Adrenal gland (tissue), 9 donors: ENCODE measurements at regions not wholly inside any gene's neighbourhood (a gene's known extent, or its start where the extent isn't known, plus 50 kb on each side); places are given as distances from the start of the nearest gene placed in this dataset.

Experiments
- DNase-seq, 7 donors: peaks; one replicate each; pipeline ENCODE4 v3.0.0-alpha.2; 2019 to 2020
- H3K27ac ChIP-seq, 5 donors: fragments of 200-600 bp; sonication (generic) in 4 of 5; 1 replicate in 3 of 5; 2 replicates in 2 of 5; pipeline versions ENCODE4 v1.5.1 to v1.8.0; 2016 to 2020; ENCODE audit warnings: mild to moderate bottlenecking in 1 of 5
- H3K27me3 ChIP-seq: fragments of 200-600 bp; 2 replicates; pipeline ENCODE4 v1.8.0; 2021
- H3K36me3 ChIP-seq, 2 donors: fragments of 200-600 bp; replicated peaks in 1 of 2; 1 replicate in 1 of 2; 2 replicates in 1 of 2; pipeline versions ENCODE4 v1.5.1 to v1.8.0; 2018 to 2022
- H3K4me1 ChIP-seq, 2 donors: fragments of 200-600 bp; replicated peaks in 1 of 2; 1 replicate in 1 of 2; 2 replicates in 1 of 2; pipeline versions ENCODE4 v1.5.1 to v1.8.0; 2018 to 2021
- H3K4me3 ChIP-seq, 4 donors: fragments of 200-600 bp; sonication (generic) in 3 of 4; one replicate each; pipeline ENCODE4 v1.5.1; 2016 to 2018
- H3K9me3 ChIP-seq, 3 donors: fragments of 200-600 bp; sonication (generic) in 1 of 3; replicated peaks in 1 of 3; 1 replicate in 2 of 3; 2 replicates in 1 of 3; pipeline versions ENCODE4 v1.5.1 to v1.8.0; 2016 to 2021
- CTCF ChIP-seq, 6 experiments: fragments of 450-650 bp in 4 of 6; fragments of 200-600 bp in 2 of 6; sonication (generic) in 1 of 6; IDR thresholded peaks; 1 replicate in 5 of 6; 2 replicates in 1 of 6; pipeline versions ENCODE4 v1.5.1 to v1.8.0; 2016 to 2021; ENCODE audit warnings: antibody characterized with exemption in 6 of 6, mild to moderate bottlenecking in 2 of 6, moderate library complexity in 1 of 6
- POLR2A ChIP-seq, 2 donors: fragments of 450-650 bp; IDR thresholded peaks; one replicate each; pipeline ENCODE4 v1.6.1; 2017; ENCODE audit warnings: antibody characterized with exemption in 2 of 2, mild to moderate bottlenecking in 2 of 2, moderate library complexity in 1 of 2
- WGBS, 4 donors: extraction: QIAGEN DNeasy Blood & Tissue Kit in 2 of 4; methylation state at CpG; one replicate each; pipeline versions ENCODE4 v1.1.5 to v1.1.7; 2013 to 2017; 5-methylcytosine and 5-hydroxymethylcytosine counted together
- intact Hi-C, 2 donors: fragments of 100-400 bp; cut with DNase I; formaldehyde crosslinking; loops; one replicate each; pipeline versions ENCODE4 v1.14.1 to v1.15.0; 2022 to 2023
- donor health status: healthy with polysubstance abuse.
- donor health status: Bipolar disorder and iron deficiency.
- donor health status: DM: yes; HTN: yes; CAD: no.
- donor health status: DM: no; HTN: no; CAD: no.
- donor health status: DM: no; HTN: no; CAD: no.

- TF ChIP-seq CTCF (IDR thresholded peaks at IDR 0.05) (no peak), POLR2A (IDR thresholded peaks at IDR 0.05) (no peak)
- no peaks in the 10 kb centered on the region for H3K4me1 ChIP-seq
- DNase-seq = no peak
- no peaks in the 10 kb centered on the region for H3K36me3 ChIP-seq
- no peak overlapping the region for H3K4me3 ChIP-seq
- H3K9me3 ChIP-seq = no peaks in the 10 kb centered on the region
- H3K27me3 ChIP-seq = no peaks in the 10 kb centered on the region
- H3K27ac ChIP-seq = no peak overlapping the region
- WGBS, 4 donors = 78 to 86% (median 80%) methylated on average over 7 of the region's 7 CpGs
- intact Hi-C loops = no loop called here
Observed at GRCh38 chr6:1257778-1258177, 54.1 kb upstream of the FOXQ1 start.

GRCh38 chr6:1256435-1257008 lies 55.4 kb upstream of the FOXQ1 start:
- Histone ChIP-seq H3K4me1 (no peaks in the 10 kb centered on the region), H3K36me3 (no peaks in the 10 kb centered on the region), H3K27ac (no peak overlapping the region), H3K27me3 (no peaks in the 10 kb centered on the region), H3K4me3 (no peak overlapping the region), H3K9me3 (no peaks in the 10 kb centered on the region)
- WGBS, 4 donors = 77 to 88% (median 83%) methylated on average over 7 to 8 of the region's 8 CpGs
- intact Hi-C loops = no loop called here
- TF ChIP-seq POLR2A (IDR thresholded peaks at IDR 0.05) (no peak), CTCF (IDR thresholded peaks at IDR 0.05) (no peak)
- no peak for DNase-seq

- no peaks in the 10 kb centered on the region for H3K9me3 ChIP-seq
- no peak overlapping the region for H3K27ac ChIP-seq
- WGBS, 4 donors = 60 to 77% (median 63%) methylated on average over 9 of the region's 9 CpGs
- no peaks in the 10 kb centered on the region for H3K27me3 ChIP-seq
- H3K4me3 ChIP-seq = no peak overlapping the region
- no peaks in the 10 kb centered on the region for H3K4me1 ChIP-seq
- no peak for TF ChIP-seq CTCF (IDR thresholded peaks at IDR 0.05)
- no peak for TF ChIP-seq POLR2A (IDR thresholded peaks at IDR 0.05)
- intact Hi-C loops = no loop called here
- DNase-seq = no peak
- H3K36me3 ChIP-seq = no peaks in the 10 kb centered on the region
Observed at GRCh38 chr6:1255636-1256365, 56.1 kb upstream of the FOXQ1 start.

- Histone ChIP-seq H3K27me3 (no peaks in the 10 kb centered on the region), H3K36me3 (no peaks in the 10 kb centered on the region), H3K27ac (no peak overlapping the region), H3K4me3 (no peak overlapping the region), H3K4me1 (no peaks in the 10 kb centered on the region), H3K9me3 (no peaks in the 10 kb centered on the region)
- intact Hi-C loops = no loop called here
- no peak for TF ChIP-seq CTCF (IDR thresholded peaks at IDR 0.05)
- no peak for TF ChIP-seq POLR2A (IDR thresholded peaks at IDR 0.05)
- 80 to 89% (median 84%) methylated on average over 3 to 4 of the region's 4 CpGs for WGBS, 4 donors
- DNase-seq = no peak
Observed at GRCh38 chr6:1254326-1254725, 57.6 kb upstream of the FOXQ1 start.
